ENCODE measurements at regions not wholly inside any gene's neighbourhood (a gene's known extent, or its start where the extent isn't known, plus 50 kb on each side); places are given as distances from the start of the nearest gene placed in this dataset.

- no peak for TF ChIP-seq POLR2A (IDR thresholded peaks at IDR 0.05; ENCODE audit: low read length)
- no peak for TF ChIP-seq GATA1 (IDR thresholded peaks at IDR 0.05; ENCODE audit: low read depth, low read length)
Measured at GRCh38 chr21:35510957-35511695, 462.0 kb upstream of the RUNX1 start.

Data from erythroblast (primary cell).